CD4-positive, alpha-beta T cell (primary cell): ENCODE measurements at regions not wholly inside any gene's neighbourhood (a gene's known extent, or its start where the extent isn't known, plus 50 kb on each side); places are given as distances from the start of the nearest gene placed in this dataset.

ENCODE experiments used
- ATAC-seq: fragments of 200-7000 bp; cut with Tn5 transposase; one replicate; pipeline ENCODE4 v1.10.0; 2022; ENCODE audit warnings: mild to moderate bottlenecking; ENCODE audit not compliant: poor library complexity
- CTCF ChIA-PET: fragments of 350-600 bp; sonication (Branson Sonifier 250); formaldehyde crosslinking; loops from one replicate; lab custom pipeline; 2021; ENCODE audit warnings: antibody characterized with exemption, inconsistent platforms; lab: Charles Lee
- POLR2A ChIA-PET: fragments of 350-600 bp; sonication (Branson Sonifier 250); formaldehyde crosslinking; loops from one replicate; lab custom pipeline; 2021; ENCODE audit warnings: antibody characterized with exemption, inconsistent platforms; lab: Charles Lee
- DNase-seq, 14 experiments: peaks; one replicate each; pipeline ENCODE4 v3.0.0-alpha.2; 2013 to 2020; ENCODE audit warnings: mixed read lengths in 2 of 14
- H3K27ac ChIP-seq, 2 donors: one replicate each; pipeline versions ENCODE4 v1.5.1 to v1.7.0; 2013; ENCODE audit warnings: low read length in 2 of 2, low read depth in 1 of 2, mild to moderate bottlenecking in 1 of 2
- H3K27me3 ChIP-seq, 2 experiments: 1 replicate in 1 of 2; 2 replicates in 1 of 2; pipeline versions ENCODE4 v1.6.1 to v1.7.0; 2013; ENCODE audit warnings: low read length in 2 of 2, control low read depth in 1 of 2, mild to moderate bottlenecking in 1 of 2, moderate library complexity in 1 of 2; ENCODE audit not compliant: insufficient read depth in 2 of 2, control insufficient read depth in 1 of 2
- H3K36me3 ChIP-seq: one replicate; pipeline ENCODE4 v1.6.1; 2013; ENCODE audit warnings: low read length, control low read depth; ENCODE audit not compliant: insufficient read depth
- H3K4me1 ChIP-seq: one replicate; pipeline ENCODE4 v1.6.1; 2013; ENCODE audit warnings: low read length, control low read depth; ENCODE audit not compliant: insufficient read depth
- H3K4me3 ChIP-seq: one replicate; pipeline ENCODE4 v1.5.1; 2013; ENCODE audit warnings: mild to moderate bottlenecking, low read length, moderate library complexity
- H3K9me3 ChIP-seq, 2 experiments: 1 replicate in 1 of 2; 2 replicates in 1 of 2; pipeline versions ENCODE4 v1.6.1 to v1.7.0; 2013; ENCODE audit warnings: low read length in 2 of 2, mild to moderate bottlenecking in 2 of 2, control low read depth in 1 of 2, moderate library complexity in 1 of 2; ENCODE audit not compliant: control insufficient read depth in 1 of 2, insufficient read depth in 1 of 2
- H3K27ac Mint-ChIP-seq: one replicate; pipeline ENCODE4 v1.8.0; 2020; ENCODE audit warnings: mixed read lengths
- H3K27me3 Mint-ChIP-seq: one replicate; pipeline ENCODE4 v1.8.0; 2021; ENCODE audit warnings: mixed read lengths
- H3K36me3 Mint-ChIP-seq: one replicate; pipeline ENCODE4 v1.8.0; 2021; ENCODE audit warnings: low read depth, mixed read lengths
- H3K4me1 Mint-ChIP-seq: one replicate; pipeline ENCODE4 v1.8.0; 2021; ENCODE audit warnings: low read depth, mixed read lengths
- H3K4me3 Mint-ChIP-seq: one replicate; pipeline ENCODE4 v1.8.0; 2020; ENCODE audit warnings: mild to moderate bottlenecking, mixed read lengths
- H3K9me3 Mint-ChIP-seq: one replicate; pipeline ENCODE4 v1.8.0; 2020; ENCODE audit warnings: mixed read lengths
- CTCF ChIP-seq: fragments of 200-600 bp; IDR thresholded peaks from one replicate; pipeline ENCODE4 v1.8.0; 2022; ENCODE audit warnings: antibody characterized with exemption, mild to moderate bottlenecking
- intact Hi-C, 2 experiments: fragments of 100-400 bp; cut with DNase I in 1 of 2; cut with micrococcal nuclease in 1 of 2; formaldehyde crosslinking; loops; one replicate each; pipeline versions ENCODE4 v1.15.1 to v1.9.0; 2023 to 2025; cut with DNase I, micrococcal nuclease

- Mint-ChIP-seq H3K36me3 (no peaks in the 10 kb centered on the region), H3K27me3 (no peaks in the 10 kb centered on the region), H3K4me1 (peaks cover 10% of the 10 kb centered on the region), H3K27ac (no peak overlapping the region), H3K4me3 (no peak overlapping the region), H3K9me3 (no peaks in the 10 kb centered on the region)
- DNase-seq: no peak
- Histone ChIP-seq H3K9me3 (peaks cover 0 to 5% of the 10 kb centered on the region in 2 experiments), H3K4me1 (peaks cover 9% of the 10 kb centered on the region), H3K4me3 (no peak overlapping the region), H3K27me3 (peaks cover 0 to 3% of the 10 kb centered on the region in 2 experiments), H3K36me3 (no peaks in the 10 kb centered on the region), H3K27ac (no peak overlapping the region)
- POLR2A ChIA-PET: no interaction called here
- intact Hi-C loops: no loop called here
- no peak for TF ChIP-seq CTCF
- CTCF ChIA-PET: no interaction called here
- ATAC-seq: no peak
Measured at GRCh38 chr21:41670056-41670805, 96.6 kb downstream of the RIPK4 start.

DNA sequence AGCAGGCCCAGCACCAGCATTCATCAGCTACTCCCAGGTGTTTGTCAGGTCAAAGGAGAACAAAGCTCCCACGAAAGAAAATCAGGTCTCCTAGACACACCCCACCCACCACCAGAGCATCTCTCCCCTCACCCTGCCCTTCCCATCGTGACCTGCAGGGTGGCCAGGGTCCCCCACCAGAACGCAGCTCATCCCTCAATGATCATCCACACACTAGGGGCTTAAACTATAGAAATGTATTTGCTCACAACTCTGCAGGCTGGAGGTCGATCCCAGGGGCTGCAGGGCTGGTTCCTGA, 97.4 kb downstream of the RIPK4 start:
- Mint-ChIP-seq H3K9me3 (no peaks in the 10 kb centered on the region), H3K27me3 (no peaks in the 10 kb centered on the region), H3K4me3 (no peak overlapping the region), H3K4me1 (peaks cover 10% of the 10 kb centered on the region), H3K27ac (no peak overlapping the region), H3K36me3 (no peaks in the 10 kb centered on the region)
- ChIA-PET POLR2A (no interaction called here), CTCF (no interaction called here)
- no peak for TF ChIP-seq CTCF
- ATAC-seq (no peak), DNase-seq (no peak)
- intact Hi-C loops: no loop called here
- Histone ChIP-seq H3K27ac (no peak overlapping the region), H3K36me3 (no peaks in the 10 kb centered on the region), H3K4me3 (no peak overlapping the region), H3K4me1 (peaks cover 9% of the 10 kb centered on the region), H3K9me3 (peaks cover 0 to 5% of the 10 kb centered on the region in 2 experiments), H3K27me3 (peaks cover 0 to 6% of the 10 kb centered on the region in 2 experiments)

DNA sequence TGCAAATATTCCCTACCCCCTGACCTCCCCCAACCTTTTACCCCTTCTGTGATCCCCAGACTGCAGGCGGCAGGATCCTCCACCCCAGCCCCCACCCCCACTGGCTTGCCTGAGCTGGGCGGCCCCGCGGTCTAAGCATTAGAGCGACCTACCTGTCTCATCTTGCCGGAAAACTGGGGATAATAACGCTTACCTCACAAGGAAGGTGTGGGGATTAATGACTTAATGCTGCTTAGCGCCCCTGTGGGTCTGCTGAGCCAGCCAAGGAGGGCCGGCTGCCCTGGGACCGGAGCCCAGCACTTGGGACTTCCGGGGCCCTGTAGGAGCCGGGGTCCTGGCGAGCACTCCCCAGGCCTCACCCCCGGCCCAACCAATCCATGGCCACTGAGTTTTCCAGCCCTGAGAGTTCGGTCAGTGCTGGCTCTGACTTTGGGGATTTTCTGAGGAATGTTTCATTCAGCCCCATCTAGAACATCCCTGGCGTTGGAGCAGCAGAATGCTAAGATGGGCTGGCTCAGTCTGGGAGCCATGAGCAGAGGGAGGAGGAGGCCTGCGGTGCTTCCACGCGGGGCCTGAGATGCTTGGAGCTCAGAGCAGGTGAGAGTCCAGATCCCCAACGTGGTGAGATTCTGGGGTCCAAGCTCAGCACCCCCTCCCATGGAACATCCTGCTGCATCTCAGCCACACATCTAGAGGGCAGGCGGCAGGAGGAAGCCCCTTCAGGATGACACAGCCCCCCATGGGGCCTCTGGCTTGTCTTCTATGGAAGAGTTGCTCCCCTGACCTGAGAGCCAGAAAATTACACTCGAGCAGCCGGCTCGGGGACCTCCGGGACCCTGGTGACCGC, 97.9 kb downstream of the RIPK4 start:
- peaks cover 10% of the 10 kb centered on the region for H3K4me1 Mint-ChIP-seq
- Histone ChIP-seq H3K4me1 (peaks cover 9% of the 10 kb centered on the region), H3K27ac (no peak overlapping the region), H3K27me3 (peaks cover 0 to 6% of the 10 kb centered on the region in 2 experiments), H3K36me3 (no peaks in the 10 kb centered on the region), H3K9me3 (peaks cover 0 to 5% of the 10 kb centered on the region in 2 experiments), H3K4me3 (no peak overlapping the region)
- CTCF ChIA-PET: no interaction called here
- TF ChIP-seq CTCF: no peak
- intact Hi-C loops: no loop called here
- no peaks in the 10 kb centered on the region for H3K9me3 Mint-ChIP-seq
- POLR2A ChIA-PET: no interaction called here
- ATAC-seq (no peak), DNase-seq (no peak)
- no peaks in the 10 kb centered on the region for H3K36me3 Mint-ChIP-seq
- no peak overlapping the region for H3K4me3 Mint-ChIP-seq
- H3K27me3 Mint-ChIP-seq: peaks cover 5% of the 10 kb centered on the region
- no peak overlapping the region for H3K27ac Mint-ChIP-seq
